Liver (tissue), 8 donors: ENCODE measurements at regions not wholly inside any gene's neighbourhood (a gene's known extent, or its start where the extent isn't known, plus 50 kb on each side); places are given as distances from the start of the nearest gene placed in this dataset.

ENCODE experiments used
- DNase-seq: peaks from one replicate; pipeline ENCODE4 v3.0.0-alpha.2; 2017; ENCODE audit warnings: low spot score
- H3K27ac ChIP-seq, 2 donors: one replicate each; pipeline ENCODE4 v1.7.0; 2013; ENCODE audit warnings: inconsistent platforms in 2 of 2, low read length in 2 of 2, control low read depth in 1 of 2, low read depth in 1 of 2, mild to moderate bottlenecking in 1 of 2
- H3K27me3 ChIP-seq, 4 donors: one replicate each; pipeline versions ENCODE4 v1.6.1 to v1.7.0; 2013; ENCODE audit warnings: low read length in 3 of 4, inconsistent platforms in 1 of 4, mild to moderate bottlenecking in 1 of 4, moderate library complexity in 1 of 4; ENCODE audit not compliant: control insufficient read depth in 4 of 4, insufficient read depth in 4 of 4
- H3K36me3 ChIP-seq, 4 donors: one replicate each; pipeline versions ENCODE4 v1.6.1 to v1.7.0; 2013; ENCODE audit warnings: low read length in 3 of 4, mild to moderate bottlenecking in 3 of 4, low read depth in 1 of 4, moderate library complexity in 1 of 4; ENCODE audit not compliant: control insufficient read depth in 4 of 4, insufficient read depth in 3 of 4
- H3K4me1 ChIP-seq, 4 donors: one replicate each; pipeline versions ENCODE4 v1.6.1 to v1.7.0; 2013; ENCODE audit warnings: low read length in 3 of 4, mild to moderate bottlenecking in 3 of 4, moderate library complexity in 1 of 4; ENCODE audit not compliant: control insufficient read depth in 4 of 4, insufficient read depth in 4 of 4
- H3K4me3 ChIP-seq, 3 donors: one replicate each; pipeline versions ENCODE4 v1.6.1 to v1.7.0; 2013; ENCODE audit warnings: low read length in 3 of 3, control low read depth in 1 of 3, low read depth in 1 of 3, mild to moderate bottlenecking in 1 of 3
- H3K9ac ChIP-seq, 2 donors: one replicate each; pipeline ENCODE4 v1.7.0; 2013; ENCODE audit warnings: low read length in 2 of 2, mild to moderate bottlenecking in 2 of 2, moderate library complexity in 2 of 2, control low read depth in 1 of 2, low read depth in 1 of 2
- H3K9me3 ChIP-seq, 4 donors: one replicate each; pipeline versions ENCODE4 v1.6.1 to v1.7.0; 2013; ENCODE audit warnings: low read length in 3 of 4; ENCODE audit not compliant: control insufficient read depth in 4 of 4
- EGR1 ChIP-seq, 2 donors: IDR thresholded peaks; 2 replicates each; pipeline ENCODE4 v1.6.1; 2016 to 2018; ENCODE audit warnings: antibody characterized with exemption in 2 of 2, low read depth in 2 of 2
- FOXA1 ChIP-seq: IDR thresholded peaks from 2 replicates; pipeline ENCODE4 v1.6.1; 2016; ENCODE audit warnings: antibody characterized with exemption
- GABPA ChIP-seq, 2 donors: IDR thresholded peaks in 1 of 2; conservative IDR thresholded peaks in 1 of 2; 2 replicates each; pipeline ENCODE4 v1.6.1; 2016; ENCODE audit warnings: antibody characterized with exemption in 2 of 2, mild to moderate bottlenecking in 1 of 2, moderate library complexity in 1 of 2
- HNF4A ChIP-seq, 2 donors: conservative IDR thresholded peaks; 2 replicates each; pipeline ENCODE4 v1.6.1; 2016; ENCODE audit warnings: antibody characterized with exemption in 2 of 2, mild to moderate bottlenecking in 2 of 2
- HNF4G ChIP-seq: IDR thresholded peaks from 2 replicates; pipeline ENCODE4 v1.6.1; 2016; ENCODE audit warnings: antibody characterized with exemption
- JUND ChIP-seq, 2 donors: IDR thresholded peaks; 2 replicates each; pipeline ENCODE4 v1.6.1; 2016; ENCODE audit warnings: antibody characterized with exemption in 2 of 2
- NR2F2 ChIP-seq: IDR thresholded peaks from 2 replicates; pipeline ENCODE4 v1.6.1; 2016; ENCODE audit warnings: antibody characterized with exemption
- RAD21 ChIP-seq, 2 donors: IDR thresholded peaks; 2 replicates each; pipeline ENCODE4 v1.6.1; 2016; ENCODE audit warnings: antibody characterized with exemption in 2 of 2, mild to moderate bottlenecking in 2 of 2
- SP1 ChIP-seq: IDR thresholded peaks from 2 replicates; pipeline ENCODE4 v1.6.1; 2018; ENCODE audit warnings: antibody characterized with exemption, mild to moderate bottlenecking
- TAF1 ChIP-seq: conservative IDR thresholded peaks from 2 replicates; pipeline ENCODE4 v1.6.1; 2016; ENCODE audit warnings: antibody characterized with exemption, mild to moderate bottlenecking
- YY1 ChIP-seq: IDR thresholded peaks from 2 replicates; pipeline ENCODE4 v1.6.1; 2016; ENCODE audit warnings: antibody characterized with exemption, mild to moderate bottlenecking
- WGBS: extraction: QIAGEN DNeasy Blood & Tissue Kit; methylation state at CpG from one replicate; pipeline ENCODE4 v1.1.7; 2013; 5-methylcytosine and 5-hydroxymethylcytosine counted together
- TF ChIP-seq, protein P1 (sequence below): IDR thresholded peaks from 2 replicates; pipeline ENCODE4 v1.6.1; 2016; ENCODE audit warnings: antibody characterized with exemption
- TF ChIP-seq, protein P2 (sequence below): IDR thresholded peaks from 2 replicates; pipeline ENCODE4 v1.6.1; 2016; ENCODE audit warnings: antibody characterized with exemption, mild to moderate bottlenecking
- TF ChIP-seq, protein P3 (sequence below): IDR thresholded peaks from 2 replicates; pipeline ENCODE4 v1.6.1; 2016; ENCODE audit warnings: antibody characterized with exemption
- TF ChIP-seq, protein P4 (sequence below): IDR thresholded peaks from 2 replicates; pipeline ENCODE4 v1.6.1; 2016; ENCODE audit warnings: antibody characterized with exemption
- TF ChIP-seq, protein P5 (sequence below): fragments of 150-350 bp; IDR thresholded peaks from 2 replicates; pipeline ENCODE4 v1.5.1; 2017; ENCODE audit warnings: improper control_type of control experiment, low read depth, low read length; ENCODE audit not compliant: missing input control
- donor health status: healthy.
- donor health status: healthy.
- donor health status: healthy.
- donor health status: healthy.
- donor health status: healthy.

DNA sequence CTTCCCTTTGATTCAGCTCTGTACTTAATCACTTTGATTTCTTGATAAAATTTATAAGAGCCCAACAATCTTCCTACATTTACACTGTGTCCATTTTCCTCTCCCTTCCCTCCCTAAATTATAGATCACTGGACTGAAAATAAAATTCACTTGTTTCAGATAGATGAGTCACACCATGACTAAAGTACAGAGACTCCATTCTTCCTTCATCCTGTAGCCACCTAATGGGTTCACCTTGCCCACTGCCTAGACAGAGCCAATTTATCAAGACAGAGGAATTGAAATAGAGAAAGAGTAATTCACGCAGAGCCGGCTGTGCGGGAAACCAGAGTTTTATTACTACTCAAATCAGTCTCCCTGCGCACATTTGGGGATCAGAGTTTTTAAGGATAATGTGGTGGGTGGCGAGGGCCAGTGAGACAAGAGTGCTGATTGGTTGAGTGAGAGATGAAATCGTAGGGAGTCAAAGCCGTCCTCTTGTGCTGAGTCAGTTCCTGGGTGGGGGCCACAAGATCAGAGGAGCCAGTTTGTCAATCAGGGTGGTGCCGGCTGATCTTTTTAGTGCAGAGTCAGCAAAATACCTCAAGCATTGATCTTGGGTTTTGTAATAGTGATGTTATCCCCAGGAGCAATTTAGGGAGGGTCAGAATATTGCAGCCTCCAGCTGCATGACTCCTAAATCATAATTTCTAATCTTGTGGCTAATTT is 71.3 kb upstream of the MED14 start:
- no peaks in the 10 kb centered on the region for H3K36me3 ChIP-seq
- H3K4me3 ChIP-seq = no peak overlapping the region
- no peak overlapping the region for H3K27ac ChIP-seq
- 68% methylated on average over 8 of the region's 8 CpGs for WGBS
- H3K27me3 ChIP-seq = no peaks in the 10 kb centered on the region
- H3K4me1 ChIP-seq = peaks cover 0 to 3% (median 0%) of the 10 kb centered on the region in 4 donors
- TF ChIP-seq SP1 = no peak
- TF ChIP-seq EGR1 (IDR thresholded peaks at IDR 0.05; ENCODE audit: low read depth in 2 of 2) = no peak
- TF ChIP-seq HNF4G = no peak
- TF ChIP-seq GABPA (IDR thresholded peaks at IDR 0.05 in 1 of 2, conservative IDR thresholded peaks at IDR 0.05 in 1 of 2) = no peak
- TF ChIP-seq, protein P1, sequence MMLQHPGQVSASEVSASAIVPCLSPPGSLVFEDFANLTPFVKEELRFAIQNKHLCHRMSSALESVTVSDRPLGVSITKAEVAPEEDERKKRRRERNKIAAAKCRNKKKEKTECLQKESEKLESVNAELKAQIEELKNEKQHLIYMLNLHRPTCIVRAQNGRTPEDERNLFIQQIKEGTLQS = no peak
- TF ChIP-seq JUND (IDR thresholded peaks at IDR 0.05) = no peak
- TF ChIP-seq, protein P2, sequence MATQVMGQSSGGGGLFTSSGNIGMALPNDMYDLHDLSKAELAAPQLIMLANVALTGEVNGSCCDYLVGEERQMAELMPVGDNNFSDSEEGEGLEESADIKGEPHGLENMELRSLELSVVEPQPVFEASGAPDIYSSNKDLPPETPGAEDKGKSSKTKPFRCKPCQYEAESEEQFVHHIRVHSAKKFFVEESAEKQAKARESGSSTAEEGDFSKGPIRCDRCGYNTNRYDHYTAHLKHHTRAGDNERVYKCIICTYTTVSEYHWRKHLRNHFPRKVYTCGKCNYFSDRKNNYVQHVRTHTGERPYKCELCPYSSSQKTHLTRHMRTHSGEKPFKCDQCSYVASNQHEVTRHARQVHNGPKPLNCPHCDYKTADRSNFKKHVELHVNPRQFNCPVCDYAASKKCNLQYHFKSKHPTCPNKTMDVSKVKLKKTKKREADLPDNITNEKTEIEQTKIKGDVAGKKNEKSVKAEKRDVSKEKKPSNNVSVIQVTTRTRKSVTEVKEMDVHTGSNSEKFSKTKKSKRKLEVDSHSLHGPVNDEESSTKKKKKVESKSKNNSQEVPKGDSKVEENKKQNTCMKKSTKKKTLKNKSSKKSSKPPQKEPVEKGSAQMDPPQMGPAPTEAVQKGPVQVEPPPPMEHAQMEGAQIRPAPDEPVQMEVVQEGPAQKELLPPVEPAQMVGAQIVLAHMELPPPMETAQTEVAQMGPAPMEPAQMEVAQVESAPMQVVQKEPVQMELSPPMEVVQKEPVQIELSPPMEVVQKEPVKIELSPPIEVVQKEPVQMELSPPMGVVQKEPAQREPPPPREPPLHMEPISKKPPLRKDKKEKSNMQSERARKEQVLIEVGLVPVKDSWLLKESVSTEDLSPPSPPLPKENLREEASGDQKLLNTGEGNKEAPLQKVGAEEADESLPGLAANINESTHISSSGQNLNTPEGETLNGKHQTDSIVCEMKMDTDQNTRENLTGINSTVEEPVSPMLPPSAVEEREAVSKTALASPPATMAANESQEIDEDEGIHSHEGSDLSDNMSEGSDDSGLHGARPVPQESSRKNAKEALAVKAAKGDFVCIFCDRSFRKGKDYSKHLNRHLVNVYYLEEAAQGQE = no peak
- no peak for TF ChIP-seq TAF1
- no peak for TF ChIP-seq RAD21 (IDR thresholded peaks at IDR 0.05)
- no peak for DNase-seq
- H3K9ac ChIP-seq = no peak overlapping the region
- no peaks in the 10 kb centered on the region for H3K9me3 ChIP-seq

DNA sequence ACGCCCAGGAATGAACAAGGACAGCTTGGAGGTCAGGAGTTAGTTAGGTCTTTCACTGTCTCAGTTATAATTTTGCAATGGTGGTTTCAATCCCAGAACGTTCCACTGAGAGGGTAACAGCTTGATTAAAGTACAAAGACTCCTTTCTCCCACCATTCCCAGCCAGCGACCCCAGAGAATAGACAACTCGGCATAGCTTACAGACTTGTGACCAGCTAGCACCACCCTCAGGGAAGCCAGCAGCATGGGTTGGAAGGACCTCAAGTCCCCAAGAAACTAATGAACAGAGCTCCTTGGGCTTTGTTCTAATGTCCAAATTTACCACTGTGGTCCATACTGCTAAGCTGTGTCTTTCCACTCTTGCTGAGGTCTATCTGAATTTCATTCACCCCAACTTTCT is 72.0 kb upstream of the MED14 start:
- H3K4me3 ChIP-seq = no peak overlapping the region
- TF ChIP-seq GABPA (IDR thresholded peaks at IDR 0.05 in 1 of 2, conservative IDR thresholded peaks at IDR 0.05 in 1 of 2) = no peak
- TF ChIP-seq NR2F2 = no peak
- no peak for TF ChIP-seq EGR1 (IDR thresholded peaks at IDR 0.05; ENCODE audit: low read depth in 2 of 2)
- TF ChIP-seq, protein P3, sequence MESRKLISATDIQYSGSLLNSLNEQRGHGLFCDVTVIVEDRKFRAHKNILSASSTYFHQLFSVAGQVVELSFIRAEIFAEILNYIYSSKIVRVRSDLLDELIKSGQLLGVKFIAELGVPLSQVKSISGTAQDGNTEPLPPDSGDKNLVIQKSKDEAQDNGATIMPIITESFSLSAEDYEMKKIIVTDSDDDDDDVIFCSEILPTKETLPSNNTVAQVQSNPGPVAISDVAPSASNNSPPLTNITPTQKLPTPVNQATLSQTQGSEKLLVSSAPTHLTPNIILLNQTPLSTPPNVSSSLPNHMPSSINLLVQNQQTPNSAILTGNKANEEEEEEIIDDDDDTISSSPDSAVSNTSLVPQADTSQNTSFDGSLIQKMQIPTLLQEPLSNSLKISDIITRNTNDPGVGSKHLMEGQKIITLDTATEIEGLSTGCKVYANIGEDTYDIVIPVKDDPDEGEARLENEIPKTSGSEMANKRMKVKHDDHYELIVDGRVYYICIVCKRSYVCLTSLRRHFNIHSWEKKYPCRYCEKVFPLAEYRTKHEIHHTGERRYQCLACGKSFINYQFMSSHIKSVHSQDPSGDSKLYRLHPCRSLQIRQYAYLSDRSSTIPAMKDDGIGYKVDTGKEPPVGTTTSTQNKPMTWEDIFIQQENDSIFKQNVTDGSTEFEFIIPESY = no peak
- no peak for TF ChIP-seq JUND (IDR thresholded peaks at IDR 0.05)
- TF ChIP-seq, protein P4, sequence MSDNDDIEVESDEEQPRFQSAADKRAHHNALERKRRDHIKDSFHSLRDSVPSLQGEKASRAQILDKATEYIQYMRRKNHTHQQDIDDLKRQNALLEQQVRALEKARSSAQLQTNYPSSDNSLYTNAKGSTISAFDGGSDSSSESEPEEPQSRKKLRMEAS = no peak
- no peak for TF ChIP-seq RAD21 (IDR thresholded peaks at IDR 0.05)
- TF ChIP-seq HNF4G = no peak
- TF ChIP-seq, protein P5, sequence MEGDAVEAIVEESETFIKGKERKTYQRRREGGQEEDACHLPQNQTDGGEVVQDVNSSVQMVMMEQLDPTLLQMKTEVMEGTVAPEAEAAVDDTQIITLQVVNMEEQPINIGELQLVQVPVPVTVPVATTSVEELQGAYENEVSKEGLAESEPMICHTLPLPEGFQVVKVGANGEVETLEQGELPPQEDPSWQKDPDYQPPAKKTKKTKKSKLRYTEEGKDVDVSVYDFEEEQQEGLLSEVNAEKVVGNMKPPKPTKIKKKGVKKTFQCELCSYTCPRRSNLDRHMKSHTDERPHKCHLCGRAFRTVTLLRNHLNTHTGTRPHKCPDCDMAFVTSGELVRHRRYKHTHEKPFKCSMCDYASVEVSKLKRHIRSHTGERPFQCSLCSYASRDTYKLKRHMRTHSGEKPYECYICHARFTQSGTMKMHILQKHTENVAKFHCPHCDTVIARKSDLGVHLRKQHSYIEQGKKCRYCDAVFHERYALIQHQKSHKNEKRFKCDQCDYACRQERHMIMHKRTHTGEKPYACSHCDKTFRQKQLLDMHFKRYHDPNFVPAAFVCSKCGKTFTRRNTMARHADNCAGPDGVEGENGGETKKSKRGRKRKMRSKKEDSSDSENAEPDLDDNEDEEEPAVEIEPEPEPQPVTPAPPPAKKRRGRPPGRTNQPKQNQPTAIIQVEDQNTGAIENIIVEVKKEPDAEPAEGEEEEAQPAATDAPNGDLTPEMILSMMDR = no peak
- TF ChIP-seq YY1 = no peak
- no peak for TF ChIP-seq FOXA1
- TF ChIP-seq TAF1 = no peak
- TF ChIP-seq SP1 = no peak
- no peak for TF ChIP-seq HNF4A (conservative IDR thresholded peaks at IDR 0.05)
- no peaks in the 10 kb centered on the region for H3K27me3 ChIP-seq
- DNase-seq = no peak
- H3K9me3 ChIP-seq = no peaks in the 10 kb centered on the region
- 48% methylated on average over 4 of the region's 4 CpGs for WGBS
- peaks cover 0 to 3% (median 0%) of the 10 kb centered on the region in 4 donors for H3K4me1 ChIP-seq
- no peak overlapping the region for H3K27ac ChIP-seq
- H3K9ac ChIP-seq = no peak overlapping the region
- no peaks in the 10 kb centered on the region for H3K36me3 ChIP-seq
